Uterus (tissue), 3 donors: ENCODE measurements at regions not wholly inside any gene's neighbourhood (a gene's known extent, or its start where the extent isn't known, plus 50 kb on each side); places are given as distances from the start of the nearest gene placed in this dataset.

Experiments used
- DNase-seq, 2 donors: peaks; one replicate each; pipeline ENCODE4 v3.0.0-alpha.2; 2019 to 2020
- H3K27ac ChIP-seq, 2 donors: fragments of 200-600 bp; sonication (generic); 1 replicate in 1 of 2; 2 replicates in 1 of 2; pipeline ENCODE4 v1.5.1; 2016 to 2018
- H3K27me3 ChIP-seq, 2 donors: fragments of 200-600 bp; sonication (generic); one replicate each; pipeline ENCODE4 v1.5.1; 2018 to 2019; ENCODE audit warnings: control low read depth in 1 of 2
- H3K36me3 ChIP-seq, 2 donors: fragments of 200-600 bp; sonication (generic); one replicate each; pipeline ENCODE4 v1.5.1; 2019; ENCODE audit warnings: control low read depth in 1 of 2
- H3K4me1 ChIP-seq, 2 donors: fragments of 200-600 bp; sonication (generic); one replicate each; pipeline ENCODE4 v1.5.1; 2018 to 2019; ENCODE audit warnings: control low read depth in 1 of 2
- H3K4me3 ChIP-seq, 2 donors: fragments of 200-600 bp; sonication (generic); 1 replicate in 1 of 2; 2 replicates in 1 of 2; pipeline ENCODE4 v1.5.1; 2018 to 2019; ENCODE audit warnings: mild to moderate bottlenecking in 1 of 2
- H3K9me3 ChIP-seq, 2 donors: fragments of 200-600 bp; sonication (generic); one replicate each; pipeline ENCODE4 v1.5.1; 2019; ENCODE audit warnings: control low read depth in 1 of 2
- POLR2A ChIP-seq, 2 donors: fragments of 450-650 bp; IDR thresholded peaks; one replicate each; pipeline ENCODE4 v1.6.1; 2016; ENCODE audit warnings: antibody characterized with exemption in 2 of 2, mild to moderate bottlenecking in 1 of 2, moderate library complexity in 1 of 2
- intact Hi-C: fragments of 100-400 bp; cut with DNase I; formaldehyde crosslinking; loops from one replicate; pipeline ENCODE4 v1.15.1; 2023; ENCODE audit warnings: low total_unique reads
- TF ChIP-seq, protein P1 (sequence below), 4 experiments: fragments of 200-600 bp in 2 of 4; fragments of 450-650 bp in 2 of 4; sonication (generic) in 2 of 4; IDR thresholded peaks; one replicate each; pipeline ENCODE4 v1.5.1; 2016 to 2019; ENCODE audit warnings: antibody characterized with exemption in 4 of 4, mild to moderate bottlenecking in 2 of 4, moderate library complexity in 1 of 4
- donor health status: DM: yes; HTN: yes; CAD: no.

DNA sequence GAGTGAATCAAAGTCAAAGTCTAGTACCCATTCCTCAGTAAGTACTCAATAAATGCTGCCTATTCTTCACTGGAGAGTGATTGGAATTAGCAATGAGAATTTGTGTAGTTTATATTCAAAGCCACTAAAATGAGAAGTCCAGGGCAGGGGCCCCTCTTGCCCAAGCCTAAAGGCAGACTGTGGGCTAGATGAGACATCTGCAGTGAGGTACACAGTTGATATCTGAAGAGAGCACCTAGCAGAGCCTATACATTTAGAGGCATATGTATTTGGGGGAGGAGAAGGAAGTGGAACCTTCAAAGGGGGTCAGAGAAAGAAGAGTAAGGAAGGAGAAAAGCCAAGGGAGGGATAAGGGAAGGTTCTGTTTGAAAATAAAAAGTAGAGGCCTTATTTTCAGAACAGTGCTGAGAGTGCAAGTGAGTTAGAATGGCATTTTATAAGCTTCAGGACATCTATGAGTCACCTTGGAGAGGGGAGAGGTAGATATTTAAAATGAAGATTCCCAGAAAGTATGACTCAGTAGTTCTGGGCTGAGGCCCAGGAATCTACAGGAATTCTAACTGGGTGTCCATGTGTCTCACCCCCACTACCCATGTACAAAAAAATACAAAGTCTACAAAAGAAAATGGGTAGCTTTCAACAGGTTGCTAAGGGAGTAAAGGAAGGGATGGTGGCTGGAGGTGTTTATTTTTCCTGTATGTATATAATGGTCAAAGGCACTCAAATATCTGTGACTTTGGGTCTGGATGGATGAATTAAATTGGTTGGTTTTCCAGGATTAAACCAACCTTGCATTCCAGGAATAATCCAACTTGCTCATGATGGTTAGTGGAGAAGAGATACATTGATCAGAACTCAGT is 135.1 kb downstream of the ZFP64 start:
- Histone ChIP-seq H3K27ac (no peak overlapping the region), H3K4me1 (no peaks in the 10 kb centered on the region), H3K36me3 (no peaks in the 10 kb centered on the region), H3K4me3 (no peak overlapping the region), H3K27me3 (no peaks in the 10 kb centered on the region), H3K9me3 (peaks cover 0 to 10% of the 10 kb centered on the region in 2 donors)
- intact Hi-C loops = no loop called here
- TF ChIP-seq, protein P1, sequence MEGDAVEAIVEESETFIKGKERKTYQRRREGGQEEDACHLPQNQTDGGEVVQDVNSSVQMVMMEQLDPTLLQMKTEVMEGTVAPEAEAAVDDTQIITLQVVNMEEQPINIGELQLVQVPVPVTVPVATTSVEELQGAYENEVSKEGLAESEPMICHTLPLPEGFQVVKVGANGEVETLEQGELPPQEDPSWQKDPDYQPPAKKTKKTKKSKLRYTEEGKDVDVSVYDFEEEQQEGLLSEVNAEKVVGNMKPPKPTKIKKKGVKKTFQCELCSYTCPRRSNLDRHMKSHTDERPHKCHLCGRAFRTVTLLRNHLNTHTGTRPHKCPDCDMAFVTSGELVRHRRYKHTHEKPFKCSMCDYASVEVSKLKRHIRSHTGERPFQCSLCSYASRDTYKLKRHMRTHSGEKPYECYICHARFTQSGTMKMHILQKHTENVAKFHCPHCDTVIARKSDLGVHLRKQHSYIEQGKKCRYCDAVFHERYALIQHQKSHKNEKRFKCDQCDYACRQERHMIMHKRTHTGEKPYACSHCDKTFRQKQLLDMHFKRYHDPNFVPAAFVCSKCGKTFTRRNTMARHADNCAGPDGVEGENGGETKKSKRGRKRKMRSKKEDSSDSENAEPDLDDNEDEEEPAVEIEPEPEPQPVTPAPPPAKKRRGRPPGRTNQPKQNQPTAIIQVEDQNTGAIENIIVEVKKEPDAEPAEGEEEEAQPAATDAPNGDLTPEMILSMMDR (IDR thresholded peaks at IDR 0.05) = no peak
- TF ChIP-seq POLR2A (IDR thresholded peaks at IDR 0.05) = no peak
- DNase-seq = no peak

GRCh38 chr20:52054123-52054522 is 137.5 kb downstream of the ZFP64 start:
- Histone ChIP-seq H3K27ac (no peak overlapping the region), H3K4me3 (no peak overlapping the region), H3K9me3 (peaks cover 0 to 10% of the 10 kb centered on the region in 2 donors), H3K36me3 (no peaks in the 10 kb centered on the region), H3K4me1 (no peaks in the 10 kb centered on the region), H3K27me3 (no peaks in the 10 kb centered on the region)
- no peak for DNase-seq
- intact Hi-C loops = no loop called here
- no peak for TF ChIP-seq POLR2A (IDR thresholded peaks at IDR 0.05)
- TF ChIP-seq, protein P1 (IDR thresholded peaks at IDR 0.05) = no peak

DNA sequence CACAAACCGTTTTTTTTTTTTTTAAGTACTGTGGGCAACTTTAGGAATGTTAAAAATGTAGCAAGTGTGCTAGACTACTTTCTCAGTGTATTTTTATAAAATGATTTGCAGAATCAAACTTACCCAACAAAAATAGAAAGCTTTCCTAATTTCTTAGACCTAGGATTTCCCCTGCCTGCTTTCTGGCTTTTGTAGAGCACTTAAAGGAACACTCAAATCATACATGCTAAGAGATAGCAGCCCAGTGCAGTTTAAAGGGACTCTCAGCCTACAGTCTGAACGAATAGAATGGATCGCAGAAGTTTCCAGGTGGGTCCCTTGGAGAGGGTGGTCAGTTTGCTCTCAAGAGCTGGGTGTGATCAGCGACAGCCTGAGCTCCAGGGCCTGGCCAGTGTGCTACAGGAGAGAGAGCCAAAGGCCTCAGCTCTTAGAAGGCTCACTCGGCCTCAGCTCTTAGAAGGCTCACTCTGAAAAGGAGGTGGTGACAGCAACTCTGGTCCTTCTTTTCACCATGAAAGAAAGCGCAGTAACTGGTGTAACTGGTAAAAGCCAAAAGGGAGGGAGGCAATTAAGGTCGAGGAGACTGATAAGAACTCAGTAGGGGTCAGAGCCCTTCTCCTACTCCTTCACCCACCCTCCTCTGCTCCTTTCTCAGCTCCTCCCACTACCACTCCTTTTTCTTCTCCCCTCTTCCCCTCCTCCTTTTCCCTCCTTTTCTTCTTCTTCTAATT is 142.4 kb downstream of the ZFP64 start:
- intact Hi-C loops = no loop called here
- DNase-seq = no peak

GRCh38 chr20:52047811-52048764 is 143.5 kb downstream of the ZFP64 start:
- Histone ChIP-seq H3K9me3 (no peaks in the 10 kb centered on the region), H3K36me3 (no peaks in the 10 kb centered on the region), H3K27me3 (no peaks in the 10 kb centered on the region), H3K4me1 (no peaks in the 10 kb centered on the region), H3K4me3 (no peak overlapping the region), H3K27ac (no peak overlapping the region)
- DNase-seq = no peak
- intact Hi-C loops = no loop called here
- TF ChIP-seq POLR2A (IDR thresholded peaks at IDR 0.05) = no peak
- TF ChIP-seq, protein P1 (IDR thresholded peaks at IDR 0.05) = no peak

More for the DNA sequence above, 142.4 kb downstream of the ZFP64 start:
- H3K27ac ChIP-seq = no peak overlapping the region
- no peaks in the 10 kb centered on the region for H3K36me3 ChIP-seq
- no peak overlapping the region for H3K4me3 ChIP-seq
- TF ChIP-seq POLR2A (IDR thresholded peaks at IDR 0.05) = no peak
- TF ChIP-seq, protein P1 (IDR thresholded peaks at IDR 0.05) = no peak
- H3K27me3 ChIP-seq = no peaks in the 10 kb centered on the region
- H3K4me1 ChIP-seq = no peaks in the 10 kb centered on the region
- no peaks in the 10 kb centered on the region for H3K9me3 ChIP-seq
